Adrenal gland (tissue), 5 donors: ENCODE measurements at regions not wholly inside any gene's neighbourhood (a gene's known extent, or its start where the extent isn't known, plus 50 kb on each side); places are given as distances from the start of the nearest gene placed in this dataset.

Source experiments
- CTCF ChIP-seq, 6 experiments: fragments of 450-650 bp in 4 of 6; fragments of 200-600 bp in 2 of 6; sonication (generic) in 1 of 6; IDR thresholded peaks; 1 replicate in 5 of 6; 2 replicates in 1 of 6; pipeline versions ENCODE4 v1.5.1 to v1.8.0; 2016 to 2021; ENCODE audit warnings: antibody characterized with exemption in 6 of 6, mild to moderate bottlenecking in 2 of 6, moderate library complexity in 1 of 6
- POLR2A ChIP-seq, 2 donors: fragments of 450-650 bp; IDR thresholded peaks; one replicate each; pipeline ENCODE4 v1.6.1; 2017; ENCODE audit warnings: antibody characterized with exemption in 2 of 2, mild to moderate bottlenecking in 2 of 2, moderate library complexity in 1 of 2
- donor health status: DM: no; HTN: no; CAD: no.

DNA sequence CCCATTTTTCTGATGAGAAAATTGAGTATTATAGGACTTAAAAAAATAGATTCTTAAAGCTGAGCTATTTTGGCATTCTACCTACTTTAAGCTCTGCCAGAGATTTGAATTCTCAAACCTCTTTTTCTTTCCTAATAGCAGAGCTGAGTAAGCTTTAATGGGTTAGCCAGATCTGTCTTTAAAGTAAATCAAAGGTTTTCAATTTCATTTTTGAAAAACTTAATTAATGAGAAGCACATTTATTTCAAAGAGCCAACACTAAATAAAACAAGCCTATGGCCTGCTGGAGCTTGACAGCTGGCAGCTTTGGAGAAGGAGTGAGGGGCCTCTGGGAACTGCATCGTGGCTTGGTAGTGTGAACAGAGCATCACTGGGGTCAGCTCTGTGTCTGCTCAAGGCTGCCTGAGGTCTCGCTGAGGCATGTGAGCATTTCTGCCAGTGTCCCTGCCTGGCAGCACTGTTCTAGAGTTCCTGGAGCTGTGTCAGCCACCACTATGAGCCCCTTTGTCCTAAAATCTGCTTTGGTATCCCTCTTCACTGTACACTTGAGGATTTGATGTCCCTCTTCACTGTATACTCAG is 50.4 kb upstream of the PRSS23 start:
- TF ChIP-seq CTCF (IDR thresholded peaks at IDR 0.05) (no peak), POLR2A (IDR thresholded peaks at IDR 0.05) (no peak)
